Stomach (tissue), 4 donors: ENCODE measurements at regions not wholly inside any gene's neighbourhood (a gene's known extent, or its start where the extent isn't known, plus 50 kb on each side); places are given as distances from the start of the nearest gene placed in this dataset.

ENCODE experiments used
- CTCF ChIP-seq, 7 experiments: fragments of 450-650 bp in 4 of 7; fragments of 200-600 bp in 3 of 7; sonication (generic) in 3 of 7; IDR thresholded peaks; one replicate each; pipeline ENCODE4 v1.5.1; 2016 to 2019; ENCODE audit warnings: antibody characterized with exemption in 7 of 7, control low read depth in 2 of 7, mild to moderate bottlenecking in 1 of 7
- EP300 ChIP-seq: sonication (generic); formaldehyde crosslinking; IDR thresholded peaks from one replicate; pipeline ENCODE4 v1.6.1; 2017; ENCODE audit warnings: antibody characterized with exemption

GRCh38 chr10:120039826-120040225 lies 147.3 kb downstream of the SEC23IP start:
- no peak for TF ChIP-seq CTCF (IDR thresholded peaks at IDR 0.05)
- TF ChIP-seq EP300 = no peak
